IMR-90 (cell line): ENCODE measurements at regions not wholly inside any gene's neighbourhood (a gene's known extent, or its start where the extent isn't known, plus 50 kb on each side); places are given as distances from the start of the nearest gene placed in this dataset.

Source experiments
- ATAC-seq: fragments of 200-7000 bp; cut with Tn5 transposase; 2 replicates; pipeline ENCODE4 v1.9.1; 2020; ENCODE audit warnings: low read depth, mild to moderate bottlenecking, moderate library complexity
- BruUV-seq: library from RNA; stranded (reverse); fragments of 400-500 nt; replicated peaks from 2 replicates; lab custom pipeline; 2021; lab: Mats Ljungman, UMichigan
- CTCF ChIA-PET: fragments of 300-600 bp; formaldehyde crosslinking; extraction: SDS; loops from one replicate; lab custom pipeline; 2021; ENCODE audit warnings: antibody characterized with exemption; lab: Yijun Ruan, JAX
- POLR2A ChIA-PET: fragments of 300-600 bp; sonication (Branson Sonifier 250); formaldehyde crosslinking; loops from one replicate; lab custom pipeline; 2022; ENCODE audit warnings: antibody characterized with exemption; ENCODE audit not compliant: unreplicated experiment; lab: Charles Lee
- DNase-seq: peaks from one replicate; pipeline ENCODE4 v3.0.0; 2013
- H2AFZ ChIP-seq: replicated peaks from 2 replicates; pipeline ENCODE3; 2013; ENCODE audit warnings: low read length, mild to moderate bottlenecking; ENCODE audit not compliant: poor library complexity
- H2AK5ac ChIP-seq: 2 replicates; pipeline ENCODE4 v1.6.1; 2013; ENCODE audit warnings: low read depth, low read length, inconsistent platforms
- H2AK9ac ChIP-seq: replicated peaks from 2 replicates; pipeline ENCODE3; 2013; ENCODE audit warnings: mild to moderate bottlenecking, low read depth, low read length, moderate library complexity; ENCODE audit not compliant: poor library complexity
- H2BK120ac ChIP-seq: 2 replicates; pipeline ENCODE4 v1.6.1; 2013; ENCODE audit warnings: low read depth, low read length, inconsistent platforms
- H2BK15ac ChIP-seq: 3 replicates; pipeline ENCODE4 v1.6.1; 2013; ENCODE audit warnings: low read depth, low read length, inconsistent platforms
- H2BK20ac ChIP-seq: 2 replicates; pipeline ENCODE4 v1.6.1; 2013; ENCODE audit warnings: low read depth, mild to moderate bottlenecking, inconsistent platforms, low read length, moderate library complexity
- H2BK5ac ChIP-seq: 2 replicates; pipeline ENCODE4 v1.6.1; 2013; ENCODE audit warnings: mild to moderate bottlenecking, low read depth, low read length, inconsistent platforms; ENCODE audit not compliant: poor library complexity, severe bottlenecking
- H3K14ac ChIP-seq: replicated peaks from 2 replicates; pipeline ENCODE4 v1.6.1; 2013; ENCODE audit warnings: low read depth, low read length, inconsistent platforms
- H3K18ac ChIP-seq: 2 replicates; pipeline ENCODE4 v1.6.1; 2013; ENCODE audit warnings: low read depth, low read length, control low read depth
- H3K23ac ChIP-seq: 2 replicates; pipeline ENCODE4 v1.6.1; 2013; ENCODE audit warnings: low read depth, low read length, inconsistent platforms
- H3K27ac ChIP-seq: 2 replicates; pipeline ENCODE4 v1.5.1; 2013; ENCODE audit warnings: mild to moderate bottlenecking, control low read depth, low read length; ENCODE audit not compliant: insufficient read depth
- H3K27me3 ChIP-seq: 2 replicates; pipeline ENCODE4 v1.6.1; 2013; ENCODE audit warnings: low read length; ENCODE audit not compliant: control insufficient read depth, insufficient read depth
- H3K36me3 ChIP-seq: 2 replicates; pipeline ENCODE4 v1.6.1; 2013; ENCODE audit warnings: low read length, mixed read lengths; ENCODE audit not compliant: control insufficient read depth, insufficient read depth
- H3K4ac ChIP-seq: 2 replicates; pipeline ENCODE4 v1.6.1; 2013; ENCODE audit warnings: low read depth, low read length, inconsistent platforms
- H3K4me1 ChIP-seq: 2 replicates; pipeline ENCODE4 v1.6.1; 2013; ENCODE audit warnings: low read length, mixed read lengths; ENCODE audit not compliant: control insufficient read depth, insufficient read depth
- H3K4me2 ChIP-seq: 2 replicates; pipeline ENCODE4 v1.6.1; 2013; ENCODE audit warnings: low read depth, mild to moderate bottlenecking, control low read depth, low read length, moderate library complexity
- H3K4me3 ChIP-seq: 2 replicates; pipeline ENCODE4 v1.5.1; 2013; ENCODE audit warnings: low read depth, mild to moderate bottlenecking, control low read depth, low read length, moderate library complexity; ENCODE audit not compliant: insufficient read depth
- H3K56ac ChIP-seq: 2 replicates; pipeline ENCODE4 v1.6.1; 2013; ENCODE audit warnings: low read length, inconsistent platforms; ENCODE audit not compliant: insufficient read depth; ENCODE audit errors: extremely low read depth
- H3K79me1 ChIP-seq, 2 experiments: 2 replicates each; pipeline ENCODE4 v1.6.1; 2013; ENCODE audit warnings: low read length in 2 of 2, inconsistent platforms in 1 of 2, low read depth in 1 of 2
- H3K9ac ChIP-seq: 2 replicates; pipeline ENCODE4 v1.6.1; 2013; ENCODE audit warnings: low read depth, low read length, control low read depth
- H3K9me1 ChIP-seq: 2 replicates; pipeline ENCODE4 v1.6.1; 2013; ENCODE audit warnings: low read length, inconsistent platforms; ENCODE audit not compliant: insufficient read depth
- H3K9me3 ChIP-seq: 2 replicates; pipeline ENCODE4 v1.6.1; 2013; ENCODE audit warnings: low read length; ENCODE audit not compliant: control insufficient read depth, insufficient read depth
- H4K20me1 ChIP-seq: 2 replicates; pipeline ENCODE4 v1.6.1; 2013; ENCODE audit warnings: low read length, inconsistent platforms; ENCODE audit not compliant: insufficient read depth
- H4K5ac ChIP-seq: 2 replicates; pipeline ENCODE4 v1.6.1; 2013; ENCODE audit warnings: mild to moderate bottlenecking, low read depth, low read length, control low read depth
- H4K8ac ChIP-seq, 2 experiments: 2 replicates each; pipeline ENCODE4 v1.6.1; 2013; ENCODE audit warnings: low read depth in 2 of 2, low read length in 2 of 2, control low read depth in 1 of 2, inconsistent platforms in 1 of 2
- H4K91ac ChIP-seq: 2 replicates; pipeline ENCODE4 v1.6.1; 2013; ENCODE audit warnings: low read depth, low read length, inconsistent platforms; ENCODE audit not compliant: insufficient read depth
- CHD1 ChIP-seq: IDR thresholded peaks from 2 replicates; pipeline ENCODE4 v1.6.1; 2012; ENCODE audit warnings: low read depth, low read length, improper control_type of control experiment
- WGBS, 2 experiments: methylation state at CpG; one replicate each; pipeline versions ENCODE4 v1.1.5 to v1.1.7; 2013; ENCODE audit warnings: missing lambda C conversion rate in 2 of 2; ENCODE audit not compliant: insufficient read length in 1 of 2; ENCODE audit errors: extremely low coverage in 2 of 2; 5-methylcytosine and 5-hydroxymethylcytosine counted together
- dilution Hi-C: fragments of 300-500 bp; cut with HindIII; formaldehyde crosslinking; loops from one replicate; pipeline ENCODE4 v1.14.3; 2018; ENCODE audit warnings: low sequenced_read_pairs; ENCODE audit not compliant: unreplicated experiment
- in situ Hi-C: fragments of 300-500 bp; cut with MboI; formaldehyde crosslinking; loops from 3 replicates; pipeline ENCODE4 v1.14.3; 2019; ENCODE audit warnings: low sequenced_read_pairs, inconsistent platforms, mixed read lengths
- intact Hi-C: fragments of 100-400 bp; cut with micrococcal nuclease; formaldehyde crosslinking; loops from 2 replicates; pipeline ENCODE4 v1.10.0; 2022

- intact Hi-C loops (no loop called here), dilution Hi-C loops (no loop called here), in situ Hi-C loops (no loop called here)
- Histone ChIP-seq H2AK9ac (no peak overlapping the region), H4K91ac (no peak overlapping the region), H3K4me1 (no peaks in the 10 kb centered on the region), H2AK5ac (no peak overlapping the region), H3K79me1 (no peaks in the 10 kb centered on the region), H3K9ac (no peak overlapping the region), H3K4me3 (no peak overlapping the region), H2AFZ (no peak overlapping the region), H3K9me1 (no peaks in the 10 kb centered on the region), H3K27ac (no peak overlapping the region), H3K27me3 (no peaks in the 10 kb centered on the region), H3K4me2 (no peak overlapping the region), H3K14ac (no peak overlapping the region), H2BK120ac (no peak overlapping the region), H3K36me3 (no peaks in the 10 kb centered on the region), H4K5ac (no peak overlapping the region), H3K4ac (no peak overlapping the region), H3K23ac (no peak overlapping the region), H2BK5ac (no peak overlapping the region), H4K20me1 (no peaks in the 10 kb centered on the region), H3K56ac (no peak overlapping the region), H3K9me3 (no peaks in the 10 kb centered on the region), H2BK15ac (no peak overlapping the region), H2BK20ac (no peak overlapping the region), H4K8ac (no peak overlapping the region), H3K18ac (no peak overlapping the region)
- BruUV-seq = no TSS peak
- no peak for TF ChIP-seq CHD1
- CTCF ChIA-PET = no interaction called here
- ATAC-seq (no peak), DNase-seq (no peak)
- no CpG with 5 or more reads among the region's 1 CpG for WGBS, 2 experiments
- POLR2A ChIA-PET = no interaction called here
Observed at GRCh38 chr10:64116707-64117106, 595.5 kb downstream of the REEP3 start.
